HG03064 (cell line): ENCODE measurements at regions not wholly inside any gene's neighbourhood (a gene's known extent, or its start where the extent isn't known, plus 50 kb on each side); places are given as distances from the start of the nearest gene placed in this dataset.
"Not testable (repeated sequence)": the region's sequence is repeated elsewhere in the genome, so short reads cannot be mapped to it uniquely, and the experiment has no call there.

Experiments used
- ATAC-seq: cut with Tn5 transposase; IDR thresholded peaks from one replicate; pipeline ENCODE4 v1.9.1; 2021; ENCODE audit warnings: low read depth; ENCODE audit not compliant: unreplicated experiment

GRCh38 chr6:130494729-130495128 lies 128.9 kb downstream of the TMEM200A start:
- ATAC-seq = no peak

DNA sequence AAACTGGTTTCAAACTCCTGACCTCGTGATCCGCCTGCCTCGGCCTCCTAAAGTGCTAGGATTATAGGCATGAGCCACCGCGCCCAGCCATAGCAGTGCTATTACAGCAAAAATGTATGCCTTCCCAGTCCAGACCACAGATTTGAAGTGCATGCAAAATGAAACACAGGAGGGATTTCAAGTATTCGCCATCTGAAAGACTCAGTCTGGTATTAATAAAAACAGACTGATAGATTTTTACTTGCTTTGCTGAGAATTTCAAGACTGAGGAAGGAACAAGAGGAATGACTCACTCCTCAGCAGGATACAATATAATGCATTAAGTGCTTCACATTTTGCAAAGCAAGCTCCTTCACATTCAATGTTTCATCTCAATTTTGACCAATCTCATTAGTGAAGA lies 134.9 kb downstream of the TMEM200A start:
- no peak for ATAC-seq

DNA sequence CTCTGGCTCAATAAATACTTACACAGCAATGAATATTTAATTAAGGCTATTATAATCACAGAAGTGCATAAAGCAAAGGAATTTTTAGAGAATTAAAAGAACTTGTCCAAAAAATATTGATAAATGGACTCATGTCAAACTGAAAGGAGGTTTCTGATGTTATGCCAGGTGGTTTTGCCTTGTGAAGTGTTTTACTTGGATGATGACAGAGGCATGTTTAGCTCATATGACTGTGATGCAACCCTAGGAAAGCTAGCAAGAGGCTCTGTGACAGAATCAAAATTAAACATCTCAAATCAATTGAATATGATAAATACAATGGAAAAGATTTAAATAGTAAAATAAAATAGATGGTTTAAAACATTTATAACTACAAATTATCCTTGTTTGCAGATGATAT lies 137.3 kb downstream of the TMEM200A start:
- no peak for ATAC-seq

DNA sequence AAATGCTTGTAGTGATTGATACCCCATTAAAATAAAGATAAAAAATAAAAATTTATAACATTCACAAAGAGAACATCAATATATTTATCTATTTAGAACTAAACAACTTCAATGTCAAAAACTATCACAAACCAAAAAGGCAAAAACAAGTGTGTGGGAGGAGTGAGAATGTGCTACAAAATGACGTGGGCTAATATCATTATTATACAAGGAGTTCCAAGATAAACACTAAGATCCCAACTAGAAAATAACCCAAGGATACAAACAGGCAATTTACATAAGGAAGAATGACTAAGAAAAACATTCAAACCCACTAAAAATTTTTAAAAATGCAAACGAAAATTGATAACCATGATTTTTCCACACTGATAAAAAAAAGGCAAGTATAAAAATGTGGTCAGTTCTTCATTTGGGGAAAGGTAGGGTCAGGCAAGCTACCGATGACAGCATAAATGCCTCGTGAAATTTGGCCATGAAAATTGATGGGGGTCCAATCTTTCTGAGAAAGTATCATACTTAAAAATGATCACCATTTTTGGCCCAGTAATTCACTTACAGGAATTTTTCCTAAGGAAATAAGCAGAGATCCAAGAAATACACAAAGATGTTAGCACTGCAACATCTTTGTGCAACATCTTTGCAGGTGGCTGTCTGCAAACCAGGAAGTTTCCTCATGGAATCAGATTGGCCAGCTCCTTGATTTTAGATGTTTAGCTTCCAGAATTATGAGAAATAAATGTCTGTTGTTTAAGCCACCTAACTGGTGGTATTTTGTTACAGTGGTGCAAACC lies 140.2 kb downstream of the TMEM200A start:
- ATAC-seq = no peak

DNA sequence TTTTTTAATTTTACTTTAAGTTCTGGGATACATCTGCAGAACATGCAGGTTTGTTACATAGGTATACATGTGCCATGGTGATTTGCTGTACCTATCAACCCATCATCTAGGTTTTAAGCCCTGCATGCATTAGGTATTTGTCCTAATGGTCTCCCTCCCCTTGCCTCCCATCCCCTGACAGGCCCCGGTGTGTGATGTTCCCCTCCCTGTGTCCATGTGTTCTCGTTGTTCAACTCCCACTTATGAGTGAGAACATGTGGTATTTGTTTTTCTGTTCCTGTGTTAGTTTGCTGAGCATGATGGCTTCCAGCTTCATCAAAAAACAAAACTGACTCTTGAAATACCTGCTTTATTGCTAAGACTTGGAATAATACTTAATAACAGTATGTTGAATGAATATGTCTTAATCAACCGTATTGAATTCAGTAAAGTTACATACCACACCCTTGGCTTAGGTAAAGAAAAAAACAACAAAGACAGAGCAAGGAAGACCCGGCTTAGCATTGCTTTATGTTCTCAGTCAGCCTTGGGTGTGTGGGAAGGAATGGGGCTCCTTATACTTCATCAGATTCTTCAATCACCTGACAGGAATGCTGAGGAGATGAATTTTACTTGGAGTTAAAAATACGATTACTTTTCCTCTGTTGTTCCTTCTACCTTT lies 141.3 kb downstream of the TMEM200A start:
- not testable (repeated sequence) for ATAC-seq

GRCh38 chr6:130507666-130508028 lies 141.8 kb downstream of the TMEM200A start:
- ATAC-seq = no peak

- peak; percentile 45 for ATAC-seq
Observed at GRCh38 chr6:130513770-130514169, 148.0 kb downstream of the TMEM200A start.

- ATAC-seq = no peak
Observed at GRCh38 chr6:130514712-130515111, 148.9 kb downstream of the TMEM200A start.

GRCh38 chr6:130515306-130515705 lies 149.5 kb downstream of the TMEM200A start:
- ATAC-seq = no peak

DNA sequence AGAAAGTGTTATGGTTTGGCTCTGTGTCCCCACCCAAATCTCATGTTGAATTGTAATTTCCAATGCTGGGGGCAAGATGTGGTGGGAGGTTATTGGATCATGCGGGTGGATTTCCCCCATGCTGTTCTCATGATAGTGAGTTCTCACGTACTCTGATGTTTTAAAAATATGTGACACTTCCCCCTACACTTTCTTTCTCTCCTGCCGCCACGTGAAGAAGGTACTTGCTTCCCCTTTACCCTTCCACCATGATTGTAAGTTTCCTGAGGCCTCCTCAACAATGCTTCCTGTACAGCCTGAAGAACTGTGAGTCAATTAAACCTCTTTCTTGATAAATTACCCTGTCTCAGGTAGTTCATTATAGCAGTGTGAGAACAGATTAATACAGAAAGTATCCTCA lies 150.8 kb downstream of the TMEM200A start:
- ATAC-seq = no peak

DNA sequence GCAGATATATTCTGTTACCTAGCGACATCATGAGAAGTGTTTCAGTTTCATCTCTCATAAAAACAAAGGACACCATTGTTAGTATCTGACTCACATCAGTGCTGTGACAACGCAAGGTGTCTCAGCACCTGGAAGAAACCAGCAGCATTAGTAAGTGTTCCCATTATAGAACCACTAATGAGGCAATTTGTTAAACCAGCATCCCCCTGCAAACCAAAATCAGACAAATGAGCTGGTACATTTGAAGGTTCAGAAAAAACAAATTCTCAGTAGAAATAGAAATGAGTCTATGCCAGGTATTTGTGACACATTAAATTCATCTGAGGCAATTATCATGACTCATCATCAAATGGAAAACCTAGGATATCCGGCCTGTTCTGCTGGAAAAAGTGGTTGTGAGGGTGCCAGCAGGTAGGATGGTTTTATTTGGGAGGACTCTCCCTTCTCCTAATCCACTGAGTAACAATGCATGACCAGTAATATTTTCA lies 151.7 kb downstream of the TMEM200A start:
- peak; percentile 74 for ATAC-seq

GRCh38 chr6:130518588-130518987 lies 152.8 kb downstream of the TMEM200A start:
- no peak for ATAC-seq

DNA sequence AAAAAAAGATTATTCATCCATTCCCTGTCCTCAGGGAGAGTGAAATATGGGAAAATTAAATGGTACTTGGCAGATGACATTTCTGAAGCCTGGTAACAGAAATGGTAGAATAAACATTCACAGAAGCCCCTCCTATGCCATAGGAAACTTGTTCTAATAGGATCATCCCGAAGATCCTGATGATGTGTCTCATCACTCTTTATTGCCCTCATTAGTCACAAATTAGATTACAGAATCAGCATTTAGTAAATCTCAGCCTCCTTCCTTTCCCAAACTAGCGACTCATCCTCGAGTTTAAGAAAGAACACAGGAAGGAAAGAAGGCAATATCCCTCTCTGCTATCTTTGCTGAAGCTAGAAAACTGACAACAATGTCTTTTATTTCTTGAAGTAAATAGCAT lies 154.4 kb downstream of the TMEM200A start:
- no peak for ATAC-seq

GRCh38 chr6:130520801-130521200 lies 155.0 kb downstream of the TMEM200A start:
- ATAC-seq = no peak

GRCh38 chr6:130524552-130524951 lies 158.7 kb downstream of the TMEM200A start:
- ATAC-seq = no peak

- ATAC-seq = peak; percentile 59
Observed at GRCh38 chr6:130525408-130525807, 159.6 kb downstream of the TMEM200A start.

- no peak for ATAC-seq
Observed at GRCh38 chr6:130526466-130526865, 160.6 kb downstream of the TMEM200A start.

- ATAC-seq = no peak
Observed at GRCh38 chr6:130527173-130527572, 161.4 kb downstream of the TMEM200A start.

- no peak for ATAC-seq
Observed at GRCh38 chr6:130529569-130530149, 163.8 kb downstream of the TMEM200A start.

- no peak for ATAC-seq
Observed at GRCh38 chr6:130534627-130535026, 168.8 kb downstream of the TMEM200A start.

DNA sequence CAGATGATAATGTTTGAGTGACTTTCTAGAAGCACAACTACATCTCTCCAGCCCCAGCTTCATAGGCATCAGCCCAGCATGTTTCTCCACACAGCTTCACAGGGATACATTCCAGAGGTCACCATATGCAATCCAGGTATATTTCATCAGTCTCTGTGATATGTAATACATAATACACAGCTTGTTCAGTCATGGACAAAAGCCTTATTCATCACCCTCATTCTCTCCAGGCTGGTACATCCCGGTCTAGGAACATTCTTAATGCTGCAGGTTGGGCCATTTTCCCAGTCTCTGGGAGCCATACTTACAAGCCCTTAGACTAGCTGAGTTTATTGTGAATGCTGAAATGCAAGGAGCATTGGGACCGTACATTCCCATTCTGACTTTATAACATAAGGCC lies 169.4 kb downstream of the TMEM200A start:
- no peak for ATAC-seq

DNA sequence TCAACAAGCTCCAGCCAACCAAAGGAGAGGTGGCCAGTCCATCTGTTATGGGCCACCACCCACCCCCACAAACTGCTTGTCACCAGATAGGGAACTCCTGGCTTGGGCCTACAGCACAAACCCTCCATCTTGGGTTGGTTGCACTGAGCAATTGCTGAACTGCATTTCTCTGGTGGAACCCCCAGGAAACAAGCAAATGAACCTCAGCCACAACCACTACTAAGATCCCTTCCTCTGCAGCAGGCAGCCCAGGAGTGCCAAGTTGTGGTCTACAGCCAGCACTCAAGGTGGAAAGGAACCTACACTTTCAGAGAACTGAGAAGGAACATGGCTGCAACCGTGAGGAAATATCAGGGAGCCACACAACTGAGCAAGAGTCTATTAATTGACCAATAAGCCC lies 171.6 kb downstream of the TMEM200A start:
- no peak for ATAC-seq
